ENCODE measurements at regions not wholly inside any gene's neighbourhood (a gene's known extent, or its start where the extent isn't known, plus 50 kb on each side); places are given as distances from the start of the nearest gene placed in this dataset.
"Not testable (repeated sequence)": the region's sequence is repeated elsewhere in the genome, so short reads cannot be mapped to it uniquely, and the experiment has no call there.

DNA sequence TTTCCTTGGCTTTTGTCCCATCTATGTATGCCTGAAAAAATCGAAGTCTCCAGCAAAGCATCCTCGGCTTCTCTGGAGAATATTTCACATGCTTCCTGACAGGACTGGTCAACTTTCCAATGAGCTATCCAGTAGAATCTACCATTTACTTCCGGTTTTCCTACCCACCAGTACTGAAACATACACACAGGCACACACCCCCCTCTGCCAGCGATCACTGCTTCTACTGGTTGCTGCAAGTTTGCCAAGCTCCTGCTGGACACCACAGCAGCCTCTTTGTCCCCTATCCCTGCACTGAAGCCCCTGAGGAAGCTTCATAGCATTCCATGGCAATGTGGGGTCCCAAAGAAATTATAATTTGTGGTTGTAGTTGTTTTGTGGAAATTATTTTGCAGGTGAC is 536.8 kb downstream of the MATN1 start:
- DNase-seq = no peak

DNA sequence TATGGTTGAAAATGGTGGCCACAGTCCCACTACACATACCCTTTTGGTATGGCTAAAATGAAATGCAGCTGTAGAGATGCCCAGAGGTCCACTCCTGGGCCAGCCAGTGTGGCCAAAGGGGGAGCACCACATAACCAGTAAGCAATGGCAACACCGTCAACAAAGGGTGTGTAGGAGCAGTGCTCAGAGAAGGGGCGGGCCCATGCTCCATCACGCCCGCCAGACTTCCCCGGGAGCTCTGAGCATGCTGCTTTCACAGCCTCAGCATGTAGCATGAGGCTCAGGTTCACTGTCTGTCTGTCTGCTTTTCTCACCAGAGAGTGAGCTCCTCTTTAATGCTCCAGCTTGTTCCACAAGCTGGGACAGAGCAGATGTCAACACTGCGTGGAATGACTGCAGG is 537.6 kb downstream of the MATN1 start:
- no peak for DNase-seq

GRCh38 chr1:30185313-30185712 is 538.1 kb downstream of the MATN1 start:
- no peak for DNase-seq

DNA sequence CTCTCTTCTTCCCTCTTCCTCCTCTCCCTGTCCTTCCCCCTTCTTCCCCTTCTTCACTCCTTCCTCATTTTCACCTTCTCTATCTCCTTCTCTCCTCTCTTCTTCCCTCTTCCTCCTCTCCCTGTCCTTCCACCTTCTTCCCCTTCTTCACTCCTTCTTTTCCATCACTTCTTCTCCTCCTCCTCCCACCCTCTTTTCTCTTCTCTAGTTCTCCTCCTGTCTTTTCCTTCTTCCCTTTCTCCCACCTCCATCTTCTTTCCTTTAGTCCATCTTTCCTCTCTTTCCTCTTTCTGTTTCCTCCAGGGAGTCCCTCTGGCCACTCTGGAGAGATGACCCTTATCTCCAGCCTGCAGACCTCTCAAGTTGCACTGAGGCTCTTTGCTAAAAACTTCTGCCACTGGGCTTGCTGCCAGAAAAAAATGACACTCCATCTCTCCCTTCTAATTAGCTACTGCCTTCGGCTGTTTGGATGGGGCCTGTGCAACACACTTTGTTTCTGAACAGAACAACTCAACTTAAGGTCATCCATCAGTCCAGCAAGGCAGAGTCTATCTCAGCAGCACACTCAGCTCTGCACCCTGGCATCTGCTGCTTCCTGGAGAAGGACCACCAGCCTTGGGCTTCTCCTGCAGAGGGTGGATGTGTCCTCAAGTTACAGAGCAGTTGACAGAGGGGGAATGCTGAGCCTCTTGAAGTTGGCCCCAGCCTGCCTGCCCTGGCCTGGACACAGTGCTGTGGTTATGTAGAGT is 538.8 kb downstream of the MATN1 start:
- peak; percentile 2 to 11 for DNase-seq

GRCh38 chr1:30183895-30184294 is 539.5 kb downstream of the MATN1 start:
- DNase-seq = no peak

- DNase-seq = no peak
Observed at GRCh38 chr1:30183006-30183405, 540.4 kb downstream of the MATN1 start.

DNA sequence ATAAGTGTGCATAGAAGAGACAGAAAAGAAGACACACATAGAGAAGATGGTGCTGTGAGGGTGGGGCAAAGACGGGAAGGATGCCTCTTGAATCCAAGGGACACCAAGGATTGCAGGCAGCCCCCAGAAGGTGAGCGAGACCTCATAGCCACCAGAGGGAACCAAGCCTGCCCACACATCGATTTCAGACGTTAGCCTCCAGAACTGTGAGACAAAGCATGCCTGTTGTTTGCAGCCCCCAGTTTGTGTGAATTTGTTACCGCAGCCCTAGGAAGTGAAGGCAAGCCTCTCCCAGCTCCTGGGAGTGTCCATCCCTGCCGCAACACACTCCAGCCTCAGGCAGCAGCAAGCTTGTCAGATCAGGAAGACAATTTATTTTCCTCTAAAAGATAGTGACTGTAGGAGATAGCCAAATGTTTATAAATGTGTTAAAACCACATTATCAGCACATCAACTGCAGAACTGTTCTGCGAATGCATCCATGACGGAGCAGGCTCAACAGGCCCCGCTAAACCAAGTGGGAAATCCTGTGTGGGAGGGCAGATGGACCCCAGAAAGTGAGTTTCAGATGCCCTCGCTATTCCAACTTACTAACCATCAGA is 543.3 kb downstream of the MATN1 start:
- no peak for DNase-seq

GRCh38 chr1:30176477-30176876 is 546.9 kb downstream of the MATN1 start:
- peak in 1 of 2 donors; percentile 1 for DNase-seq

- no peak for DNase-seq
Observed at GRCh38 chr1:30174499-30174898, 548.9 kb downstream of the MATN1 start.

- no peak for DNase-seq
Observed at GRCh38 chr1:30173560-30173959, 549.8 kb downstream of the MATN1 start.

DNA sequence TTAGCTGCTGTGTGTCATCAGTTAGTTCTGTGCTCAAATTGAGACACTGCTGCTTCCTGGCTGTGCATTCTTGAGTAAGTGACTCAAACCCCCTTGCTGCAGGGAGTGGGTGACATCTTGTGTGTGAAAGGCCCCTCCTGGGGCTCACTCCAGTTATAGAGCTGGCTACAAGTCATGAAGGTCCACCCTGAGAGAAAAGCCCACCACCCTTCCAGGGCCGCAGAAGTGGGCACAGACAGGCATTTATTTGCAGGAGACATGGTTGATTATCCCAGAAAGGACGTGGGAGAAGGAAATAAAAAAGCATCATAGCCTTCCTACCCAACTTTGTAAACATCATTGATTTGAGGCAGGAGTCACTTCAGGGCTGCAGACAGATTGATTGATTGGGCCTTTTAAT is 550.6 kb downstream of the MATN1 start:
- no peak for DNase-seq

DNA sequence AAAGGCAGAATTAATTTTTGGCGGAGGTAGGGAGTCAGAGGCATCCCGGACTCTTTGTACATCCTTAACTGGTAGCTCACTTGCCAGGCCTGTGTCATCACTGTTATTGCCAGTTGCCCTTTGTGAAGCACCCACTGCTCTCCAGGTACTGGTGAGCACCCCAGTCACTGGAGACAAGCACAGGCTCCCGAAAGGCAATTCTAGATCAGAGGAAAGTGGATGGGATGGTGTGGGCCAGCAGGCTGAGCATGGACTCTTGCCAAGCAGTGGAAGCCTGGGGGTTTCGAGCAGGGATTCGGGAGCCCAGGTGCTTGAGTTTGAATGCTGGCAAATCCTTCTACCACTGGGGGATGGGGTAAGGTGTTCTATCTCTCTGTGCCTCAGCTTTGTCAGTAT is 551.1 kb downstream of the MATN1 start:
- DNase-seq = no peak

GRCh38 chr1:30171537-30172298 is 551.7 kb downstream of the MATN1 start:
- no peak for DNase-seq

DNA sequence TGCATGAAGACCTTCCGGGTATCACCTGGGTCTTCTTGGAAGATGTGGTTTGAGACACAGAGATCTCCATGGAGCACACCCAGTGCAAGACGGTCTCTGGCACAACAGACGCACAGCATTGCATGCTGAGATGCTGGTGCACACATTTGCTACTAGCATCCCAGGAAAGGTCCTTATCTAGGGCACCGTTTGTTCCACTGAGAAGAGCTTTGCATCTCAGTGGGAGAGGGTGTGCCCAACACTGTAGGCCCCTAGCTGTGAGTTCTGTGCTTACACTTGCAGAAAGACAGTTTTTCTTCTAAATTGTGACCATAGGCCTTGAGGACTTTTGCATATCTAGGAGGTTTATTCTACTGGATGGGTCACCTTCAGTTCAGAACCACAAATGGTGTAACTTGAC is 554.1 kb downstream of the MATN1 start:
- no peak for DNase-seq

- peak; percentile 52 to 61 for DNase-seq
Observed at GRCh38 chr1:30166174-30166573, 557.2 kb downstream of the MATN1 start.

GRCh38 chr1:30165116-30165515 is 558.3 kb downstream of the MATN1 start:
- no peak for DNase-seq

- no peak for DNase-seq
Observed at GRCh38 chr1:30164693-30165092, 558.7 kb downstream of the MATN1 start.

DNA sequence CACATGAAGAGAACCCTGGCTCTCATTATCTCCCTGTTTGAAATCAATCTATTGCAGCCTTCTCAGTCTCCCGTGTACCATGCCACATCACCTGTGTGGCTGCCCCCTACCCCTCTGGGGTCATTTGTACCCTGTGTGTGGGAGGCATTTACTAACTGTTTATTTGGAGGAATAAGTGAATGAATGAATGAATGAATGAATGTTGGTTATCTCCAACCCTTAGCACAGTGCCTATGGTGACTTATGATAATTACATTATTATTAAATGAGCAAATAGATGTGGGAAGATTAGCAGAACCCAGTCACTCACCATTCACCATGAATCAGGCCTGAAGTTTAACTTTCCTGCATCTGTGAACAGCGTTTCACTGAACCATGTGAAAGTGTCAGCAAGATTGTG is 560.8 kb downstream of the MATN1 start:
- DNase-seq = no peak

- DNase-seq = no peak
Observed at GRCh38 chr1:30161953-30162352, 561.4 kb downstream of the MATN1 start.

GRCh38 chr1:30160999-30161689 is 562.2 kb downstream of the MATN1 start:
- no peak for DNase-seq

GRCh38 chr1:30159015-30159414 is 564.4 kb downstream of the MATN1 start:
- no peak for DNase-seq

DNA sequence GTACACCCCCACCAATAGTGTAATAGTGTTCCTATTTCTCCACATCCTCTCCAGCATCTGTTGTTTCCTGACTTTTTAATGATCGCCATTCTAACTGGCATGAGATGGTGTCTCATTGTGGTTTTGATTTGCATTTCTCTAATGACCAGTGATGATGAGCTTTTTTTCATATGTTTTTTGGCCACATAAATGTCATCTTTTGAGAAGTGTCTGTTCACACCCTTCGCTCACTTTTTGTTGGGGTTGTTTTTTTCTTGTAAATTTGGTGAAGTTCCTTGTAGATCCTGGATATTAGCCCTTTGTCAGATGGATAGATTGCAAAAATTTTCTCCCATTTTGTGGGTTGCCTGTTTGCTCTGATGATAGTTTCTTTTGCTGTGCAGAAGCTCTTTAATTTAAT is 567.7 kb downstream of the MATN1 start:
- DNase-seq = not testable (repeated sequence)

Data from right lung (tissue), 2 donors.